ENCODE measurements at regions not wholly inside any gene's neighbourhood (a gene's known extent, or its start where the extent isn't known, plus 50 kb on each side); places are given as distances from the start of the nearest gene placed in this dataset.

GRCh38 chr11:122214080-122214479, 98.1 kb upstream of the BLID start:
- DNase-seq = no peak
- H3K27me3 ChIP-seq = no peaks in the 10 kb centered on the region
- intact Hi-C loops (cut with DNase I; ENCODE audit: low total_unique reads) = loop anchor here (10.0 kb wide), 1 partner anchor 291 kb away; no protein-coding TSS in a partner anchor
- H3K36me3 ChIP-seq (ENCODE audit: low read depth, missing control alignments) = no peaks in the 10 kb centered on the region
- H3K4me1 ChIP-seq = peaks cover 14% of the 10 kb centered on the region
- H3K4me3 ChIP-seq = no peak overlapping the region
- H3K27ac ChIP-seq = no peak overlapping the region
- H3K9me3 ChIP-seq = no peaks in the 10 kb centered on the region
- no peak for TF ChIP-seq CTCF (IDR thresholded peaks at IDR 0.05)
- no peak for TF ChIP-seq POLR2A (IDR thresholded peaks at IDR 0.05)

- no peak for DNase-seq
- no peak for TF ChIP-seq CTCF (IDR thresholded peaks at IDR 0.05)
- TF ChIP-seq POLR2A (IDR thresholded peaks at IDR 0.05) = no peak
These were observed 97.2 kb upstream of the BLID start for GRCh38 chr11:122213171-122213570.

GRCh38 chr11:122210367-122210997, 94.5 kb upstream of the BLID start:
- WGBS, 2 donors = 59 to 64% methylated on average over 2 of the region's 2 CpGs
- TF ChIP-seq CTCF (IDR thresholded peaks at IDR 0.05) = no peak
- no peak for TF ChIP-seq POLR2A (IDR thresholded peaks at IDR 0.05)
- H3K4me1 ChIP-seq = peaks cover 36% of the 10 kb centered on the region
- H3K36me3 ChIP-seq (ENCODE audit: low read depth, missing control alignments) = no peaks in the 10 kb centered on the region
- intact Hi-C loops (cut with DNase I; ENCODE audit: low total_unique reads) = loop anchor here (10.0 kb wide), 1 partner anchor 294 kb away; no protein-coding TSS in a partner anchor
- no peaks in the 10 kb centered on the region for H3K27me3 ChIP-seq
- DNase-seq = no peak
- H3K9me3 ChIP-seq = no peaks in the 10 kb centered on the region
- no peak overlapping the region for H3K4me3 ChIP-seq
- peak overlapping the region in 1 of 2 donors; percentile 47 for H3K27ac ChIP-seq

More at GRCh38 chr11:122213171-122213570, 97.2 kb upstream of the BLID start:
- H3K4me3 ChIP-seq = no peak overlapping the region
- 77 to 82% methylated on average over 10 to 12 of the region's 12 CpGs for WGBS, 2 donors
- no peaks in the 10 kb centered on the region for H3K36me3 ChIP-seq (ENCODE audit: low read depth, missing control alignments)
- no peaks in the 10 kb centered on the region for H3K27me3 ChIP-seq
- peaks cover 23% of the 10 kb centered on the region for H3K4me1 ChIP-seq
- H3K27ac ChIP-seq = no peak overlapping the region
- H3K9me3 ChIP-seq = no peaks in the 10 kb centered on the region
- intact Hi-C loops (cut with DNase I; ENCODE audit: low total_unique reads) = loop anchor here (10.0 kb wide), 1 partner anchor 292 kb away; no protein-coding TSS in a partner anchor

GRCh38 chr11:122209619-122210366, 93.8 kb upstream of the BLID start:
- peak overlapping the region in 1 of 2 donors; percentile 85 for H3K27ac ChIP-seq
- intact Hi-C loops (cut with DNase I; ENCODE audit: low total_unique reads) = loop anchor here (10.0 kb wide), 2 partner anchors 105 to 295 kb away; no protein-coding TSS in a partner anchor

More at GRCh38 chr11:122209619-122210366, 93.8 kb upstream of the BLID start:
- H3K4me3 ChIP-seq = no peak overlapping the region
- H3K4me1 ChIP-seq = peaks cover 37% of the 10 kb centered on the region
- 32 to 40% methylated on average over 4 of the region's 4 CpGs for WGBS, 2 donors
- H3K9me3 ChIP-seq = no peaks in the 10 kb centered on the region
- H3K27me3 ChIP-seq = no peaks in the 10 kb centered on the region
- peak; percentile 90 for DNase-seq
- H3K36me3 ChIP-seq (ENCODE audit: low read depth, missing control alignments) = no peaks in the 10 kb centered on the region
- TF ChIP-seq POLR2A (IDR thresholded peaks at IDR 0.05) (no peak), CTCF (IDR thresholded peaks at IDR 0.05) (peak in 1 of 3 experiments; percentile 15)

All from testis (tissue), 2 donors.